ENCODE measurements at regions not wholly inside any gene's neighbourhood (a gene's known extent, or its start where the extent isn't known, plus 50 kb on each side); places are given as distances from the start of the nearest gene placed in this dataset.

GRCh38 chr3:124609402-124609801 lies 120.8 kb upstream of the UMPS start:
- no peak for TF ChIP-seq CTCF (IDR thresholded peaks at IDR 0.05; ENCODE audit: low read length)
- TF ChIP-seq EZH2 (IDR thresholded peaks at IDR 0.05; ENCODE audit: borderline replicate concordance, low read length), result no peak
